H9 (cell line): ENCODE measurements at regions not wholly inside any gene's neighbourhood (a gene's known extent, or its start where the extent isn't known, plus 50 kb on each side); places are given as distances from the start of the nearest gene placed in this dataset.

ENCODE experiments used
- DNase-seq: peaks from one replicate; pipeline ENCODE4 v3.0.0-alpha.2; 2017
- H2AFZ ChIP-seq: one replicate; pipeline ENCODE4 v1.6.1; 2013; ENCODE audit warnings: mild to moderate bottlenecking, low read length, control low read depth, moderate library complexity
- H2AK5ac ChIP-seq: 2 replicates; pipeline ENCODE4 v1.6.1; 2013; ENCODE audit warnings: low read length, control low read depth, mixed read lengths; ENCODE audit not compliant: insufficient read length
- H2BK120ac ChIP-seq: one replicate; pipeline ENCODE4 v1.6.1; 2013; ENCODE audit warnings: low read depth, mild to moderate bottlenecking, low read length, control low read depth, inconsistent platforms; ENCODE audit not compliant: poor library complexity, severe bottlenecking
- H2BK12ac ChIP-seq: 2 replicates; pipeline ENCODE4 v1.6.1; 2013; ENCODE audit warnings: low read length, control low read depth, mixed read lengths, low read depth; ENCODE audit not compliant: insufficient read length
- H2BK15ac ChIP-seq: 2 replicates; pipeline ENCODE4 v1.6.1; 2013; ENCODE audit warnings: low read depth, low read length, control low read depth
- H2BK20ac ChIP-seq: one replicate; pipeline ENCODE4 v1.6.1; 2013; ENCODE audit warnings: low read depth, mild to moderate bottlenecking, low read length, control low read depth, inconsistent platforms; ENCODE audit not compliant: poor library complexity, severe bottlenecking
- H2BK5ac ChIP-seq: 2 replicates; pipeline ENCODE4 v1.6.1; 2013; ENCODE audit warnings: low read length, control low read depth, mixed read lengths; ENCODE audit not compliant: insufficient read length
- H3K14ac ChIP-seq: 2 replicates; pipeline ENCODE4 v1.6.1; 2013; ENCODE audit warnings: low read length, control low read depth; ENCODE audit not compliant: insufficient read depth
- H3K18ac ChIP-seq: 2 replicates; pipeline ENCODE4 v1.6.1; 2013; ENCODE audit warnings: low read depth, mild to moderate bottlenecking, mixed read lengths, low read length, control low read depth; ENCODE audit not compliant: insufficient read length
- H3K23ac ChIP-seq: 2 replicates; pipeline ENCODE4 v1.6.1; 2013; ENCODE audit warnings: low read length, control low read depth, mixed read lengths, low read depth; ENCODE audit not compliant: insufficient read length
- H3K23me2 ChIP-seq: 2 replicates; pipeline ENCODE4 v1.6.1; 2013; ENCODE audit warnings: low read depth, mild to moderate bottlenecking, mixed read lengths, low read length, control low read depth; ENCODE audit not compliant: insufficient read length, poor library complexity, severe bottlenecking
- H3K27ac ChIP-seq: 2 replicates; pipeline ENCODE4 v1.5.1; 2013; ENCODE audit warnings: low read length, control low read depth, mixed read lengths, low read depth; ENCODE audit not compliant: insufficient read length
- H3K27me3 ChIP-seq: 2 replicates; pipeline ENCODE4 v1.6.1; 2013; ENCODE audit warnings: low read length, control low read depth, inconsistent platforms; ENCODE audit not compliant: insufficient read depth
- H3K4ac ChIP-seq: 2 replicates; pipeline ENCODE4 v1.6.1; 2013; ENCODE audit warnings: low read depth, mild to moderate bottlenecking, control low read depth, inconsistent platforms, low read length, moderate library complexity
- H3K4me1 ChIP-seq: 2 replicates; pipeline ENCODE4 v1.6.1; 2013; ENCODE audit warnings: low read length, control low read depth, inconsistent platforms; ENCODE audit not compliant: insufficient read depth
- H3K4me2 ChIP-seq: 2 replicates; pipeline ENCODE4 v1.6.1; 2013; ENCODE audit warnings: low read length, control low read depth, mixed read lengths; ENCODE audit not compliant: insufficient read length, insufficient read depth
- H3K56ac ChIP-seq: 2 replicates; pipeline ENCODE4 v1.6.1; 2013; ENCODE audit warnings: low read depth, mild to moderate bottlenecking, mixed read lengths, low read length, control low read depth; ENCODE audit not compliant: insufficient read length
- H3K79me1 ChIP-seq: 2 replicates; pipeline ENCODE4 v1.6.1; 2013; ENCODE audit warnings: low read depth, mild to moderate bottlenecking, moderate library complexity, low read length, control low read depth, inconsistent platforms; ENCODE audit not compliant: insufficient read depth, poor library complexity, severe bottlenecking
- H3K79me2 ChIP-seq: 2 replicates; pipeline ENCODE4 v1.6.1; 2013; ENCODE audit warnings: low read length, control low read depth, inconsistent platforms; ENCODE audit not compliant: insufficient read depth
- H3K9ac ChIP-seq: 2 replicates; pipeline ENCODE4 v1.6.1; 2013; ENCODE audit warnings: low read length, control low read depth, mixed read lengths; ENCODE audit not compliant: insufficient read length; ENCODE audit errors: extremely low read depth
- H3K9me3 ChIP-seq: one replicate; pipeline ENCODE4 v1.6.1; 2013; ENCODE audit warnings: low read depth, low read length, inconsistent platforms; ENCODE audit not compliant: control insufficient read depth
- H3T11ph ChIP-seq: one replicate; pipeline ENCODE4 v1.6.1; 2013; ENCODE audit warnings: mild to moderate bottlenecking, low read length, control low read depth, inconsistent platforms
- H4K20me1 ChIP-seq: one replicate; pipeline ENCODE4 v1.6.1; 2013; ENCODE audit not compliant: control insufficient read depth, insufficient read length, insufficient read depth
- H4K5ac ChIP-seq: 2 replicates; pipeline ENCODE4 v1.6.1; 2013; ENCODE audit warnings: low read depth, mild to moderate bottlenecking, mixed read lengths, low read length, control low read depth; ENCODE audit not compliant: insufficient read length
- H4K8ac ChIP-seq: replicated peaks from 2 replicates; pipeline ENCODE4 v1.6.1; 2013; ENCODE audit warnings: low read length, control low read depth, mixed read lengths, low read depth; ENCODE audit not compliant: insufficient read length
- H4K91ac ChIP-seq: 2 replicates; pipeline ENCODE4 v1.6.1; 2013; ENCODE audit warnings: low read depth, mild to moderate bottlenecking, moderate library complexity, mixed read lengths, low read length, control low read depth; ENCODE audit not compliant: insufficient read length
- H3K27ac Mint-ChIP-seq, 3 experiments: 2 replicates in 2 of 3; 3 replicates in 1 of 3; pipeline ENCODE4 v1.8.0; 2020 to 2021; ENCODE audit warnings: mixed read lengths in 3 of 3, mild to moderate bottlenecking in 1 of 3, moderate library complexity in 1 of 3
- H3K27me3 Mint-ChIP-seq: 2 replicates; pipeline ENCODE4 v1.8.0; 2021; ENCODE audit warnings: low read depth, mild to moderate bottlenecking, moderate library complexity, mixed read lengths
- H3K36me3 Mint-ChIP-seq, 3 experiments: 2 replicates in 2 of 3; 3 replicates in 1 of 3; pipeline ENCODE4 v1.8.0; 2020 to 2021; ENCODE audit warnings: low read depth in 3 of 3, mixed read lengths in 3 of 3; ENCODE audit not compliant: insufficient read depth in 1 of 3
- H3K4me1 Mint-ChIP-seq, 2 experiments: 2 replicates each; pipeline ENCODE4 v1.8.0; 2020; ENCODE audit warnings: mixed read lengths in 2 of 2
- H3K4me3 Mint-ChIP-seq, 2 experiments: 2 replicates in 1 of 2; 3 replicates in 1 of 2; pipeline ENCODE4 v1.8.0; 2020 to 2021; ENCODE audit warnings: mild to moderate bottlenecking in 2 of 2, mixed read lengths in 2 of 2, moderate library complexity in 1 of 2
- H3K9me3 Mint-ChIP-seq, 2 experiments: 2 replicates in 1 of 2; 3 replicates in 1 of 2; pipeline ENCODE4 v1.8.0; 2020; ENCODE audit warnings: mild to moderate bottlenecking in 2 of 2, mixed read lengths in 2 of 2, moderate library complexity in 1 of 2
- WGBS: extraction: QIAGEN DNeasy Blood & Tissue Kit; methylation state at CpG from one replicate; pipeline ENCODE4 v1.1.7; 2013; ENCODE audit warnings: missing lambda C conversion rate, low lambda C conversion rate, mixed read lengths; ENCODE audit not compliant: insufficient read length; ENCODE audit errors: extremely low coverage; 5-methylcytosine and 5-hydroxymethylcytosine counted together
- TF ChIP-seq, protein P1 (sequence below): fragments of 200-600 bp; sonication (generic); conservative IDR thresholded peaks from 3 replicates; pipeline ENCODE4 v1.8.0; 2021; ENCODE audit warnings: antibody characterized with exemption, mild to moderate bottlenecking

DNA sequence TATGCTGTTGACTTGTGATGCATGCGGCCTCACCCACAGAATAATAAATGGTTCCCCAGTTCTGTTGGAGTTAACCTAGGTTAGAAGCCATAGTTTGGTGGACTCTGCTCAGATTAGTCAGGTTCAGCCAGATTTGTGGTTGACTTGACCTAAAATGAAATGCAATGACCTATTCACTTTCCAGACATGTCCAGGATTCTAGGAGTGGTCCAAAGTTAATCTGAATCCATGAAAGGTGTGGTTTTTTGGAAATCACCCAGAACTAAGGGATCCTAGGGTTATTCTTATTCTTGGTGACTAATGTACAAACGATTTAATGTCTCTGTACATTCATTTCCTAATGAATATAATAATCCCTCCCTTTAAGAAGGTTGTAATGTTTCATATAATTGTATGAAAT lies 88.9 kb upstream of the RBBP8 start:
- Histone ChIP-seq H3K4me1 (peaks cover 3% of the 10 kb centered on the region; the same call in 1 of the 2 replicates), H4K5ac (no peak overlapping the region), H3K23me2 (no peaks in the 10 kb centered on the region), H2BK20ac (no peak overlapping the region), H2BK12ac (no peak overlapping the region), H3K18ac (no peak overlapping the region), H2BK5ac (no peak overlapping the region), H3K79me1 (no peaks in the 10 kb centered on the region), H3K9ac (no peak overlapping the region), H4K91ac (no peak overlapping the region), H3K27me3 (no peaks in the 10 kb centered on the region), H3K27ac (no peak overlapping the region), H3K14ac (no peak overlapping the region), H2AFZ (no peak overlapping the region), H3K56ac (no peak overlapping the region), H3K23ac (no peak overlapping the region), H3K4ac (no peak overlapping the region), H2BK15ac (no peak overlapping the region), H3K79me2 (no peaks in the 10 kb centered on the region), H2AK5ac (no peak overlapping the region), H3K4me2 (no peak overlapping the region), H4K8ac (no peak overlapping the region), H2BK120ac (no peak overlapping the region), H4K20me1 (no peaks in the 10 kb centered on the region), H3K9me3 (no peaks in the 10 kb centered on the region), H3T11ph (no peak overlapping the region)
- Mint-ChIP-seq H3K4me3 (no peak overlapping the region), H3K4me1 (peaks cover 21 to 24% of the 10 kb centered on the region in 2 experiments), H3K27ac (no peak overlapping the region), H3K27me3 (no peaks in the 10 kb centered on the region), H3K9me3 (no peaks in the 10 kb centered on the region; a peak in 1 of 5 replicates), H3K36me3 (no peaks in the 10 kb centered on the region; a peak in 1 of 7 replicates)
- WGBS, result no CpG with 5 or more reads among the region's 2 CpGs
- TF ChIP-seq, protein P1, sequence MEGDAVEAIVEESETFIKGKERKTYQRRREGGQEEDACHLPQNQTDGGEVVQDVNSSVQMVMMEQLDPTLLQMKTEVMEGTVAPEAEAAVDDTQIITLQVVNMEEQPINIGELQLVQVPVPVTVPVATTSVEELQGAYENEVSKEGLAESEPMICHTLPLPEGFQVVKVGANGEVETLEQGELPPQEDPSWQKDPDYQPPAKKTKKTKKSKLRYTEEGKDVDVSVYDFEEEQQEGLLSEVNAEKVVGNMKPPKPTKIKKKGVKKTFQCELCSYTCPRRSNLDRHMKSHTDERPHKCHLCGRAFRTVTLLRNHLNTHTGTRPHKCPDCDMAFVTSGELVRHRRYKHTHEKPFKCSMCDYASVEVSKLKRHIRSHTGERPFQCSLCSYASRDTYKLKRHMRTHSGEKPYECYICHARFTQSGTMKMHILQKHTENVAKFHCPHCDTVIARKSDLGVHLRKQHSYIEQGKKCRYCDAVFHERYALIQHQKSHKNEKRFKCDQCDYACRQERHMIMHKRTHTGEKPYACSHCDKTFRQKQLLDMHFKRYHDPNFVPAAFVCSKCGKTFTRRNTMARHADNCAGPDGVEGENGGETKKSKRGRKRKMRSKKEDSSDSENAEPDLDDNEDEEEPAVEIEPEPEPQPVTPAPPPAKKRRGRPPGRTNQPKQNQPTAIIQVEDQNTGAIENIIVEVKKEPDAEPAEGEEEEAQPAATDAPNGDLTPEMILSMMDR, result no peak
- no peak for DNase-seq
